ENCODE measurements at regions not wholly inside any gene's neighbourhood (a gene's known extent, or its start where the extent isn't known, plus 50 kb on each side); places are given as distances from the start of the nearest gene placed in this dataset.

- in situ Hi-C loops (cut with MboI) (no loop called here), intact Hi-C loops (cut with micrococcal nuclease; ENCODE audit: unreplicated experiment) (no loop called here)
- ChIA-PET SMC1A (ENCODE audit: uncharacterized antibody, unreplicated experiment) (no interaction called here), POLR2A (no interaction called here), CTCF (no interaction called here), RAD21 (ENCODE audit: unreplicated experiment) (no interaction called here)
- no peaks in the 10 kb centered on the region for H4K20me1 ChIP-seq (ENCODE audit: control insufficient read depth, insufficient read depth)
- no peaks in the 10 kb centered on the region for H3K9me3 ChIP-seq (replicated peaks; ENCODE audit: control insufficient read depth, insufficient read depth, low read length)
- H3K79me2 ChIP-seq (ENCODE audit: control insufficient read depth, insufficient read depth, low read length), result no peaks in the 10 kb centered on the region
- no peak overlapping the region for H3K9ac ChIP-seq (ENCODE audit: control insufficient read depth, insufficient read depth, low read length)
- no peaks in the 10 kb centered on the region for H3K4me1 ChIP-seq (ENCODE audit: control insufficient read depth, insufficient read depth, low read length)
- no peak overlapping the region for H2AFZ ChIP-seq (ENCODE audit: control insufficient read depth, low read depth, low read length)
- no peak overlapping the region for H3K4me2 ChIP-seq (ENCODE audit: control insufficient read depth, insufficient read depth)
- H3K36me3 ChIP-seq (ENCODE audit: control insufficient read depth in 2 of 2, insufficient read depth in 2 of 2, low read length in 1 of 2), result no peaks in the 10 kb centered on the region
- ATAC-seq, result no peak
- DNase-seq (ENCODE audit: low read depth, low spot score), result no peak
- no peaks in the 10 kb centered on the region for H3K27me3 ChIP-seq (replicated peaks in 1 of 2; ENCODE audit: control insufficient read depth in 2 of 2, insufficient read depth in 2 of 2, low read length in 1 of 2)
- H3K4me3 ChIP-seq, result no peak overlapping the region
- no peak for FAIRE-seq
- WGBS (ENCODE audit: insufficient coverage, insufficient replicate concordance, low lambda C conversion rate, missing lambda C conversion rate), result 49% methylated on average over 17 of the region's 19 CpGs
- no peak overlapping the region for H3K27ac ChIP-seq (ENCODE audit: control insufficient read depth, insufficient read depth)
- BruUV-seq (replicated peaks), result no TSS peak
- TF ChIP-seq CBFB (IDR thresholded peaks at IDR 0.05; ENCODE audit: low read depth) (no peak), BHLHE40 (IDR thresholded peaks at IDR 0.05; ENCODE audit: borderline replicate concordance in 1 of 2, low read depth in 2 of 2, low read length in 1 of 2) (no peak), ZZZ3 (IDR thresholded peaks at IDR 0.05; ENCODE audit: control insufficient read depth, insufficient read length, low read depth) (no peak), ZNF217 (IDR thresholded peaks at IDR 0.05) (no peak), PML (IDR thresholded peaks at IDR 0.05; ENCODE audit: low read length) (no peak), HDAC6 (IDR thresholded peaks at IDR 0.05; ENCODE audit: unreplicated experiment) (no peak), YBX1 (IDR thresholded peaks at IDR 0.05) (no peak)
Measured at GRCh38 chr9:135006911-135007570, 80.4 kb upstream of the OLFM1 start.

GRCh38 chr9:135007601-135008000 lies 79.9 kb upstream of the OLFM1 start:
- intact Hi-C loops (cut with micrococcal nuclease; ENCODE audit: unreplicated experiment) (no loop called here), in situ Hi-C loops (cut with MboI) (no loop called here)
- FAIRE-seq (no peak), ATAC-seq (no peak), DNase-seq (ENCODE audit: low read depth, low spot score) (no peak)
- H3K9ac ChIP-seq (ENCODE audit: control insufficient read depth, insufficient read depth, low read length), result no peak overlapping the region
- no peaks in the 10 kb centered on the region for H3K27me3 ChIP-seq (replicated peaks in 1 of 2; ENCODE audit: control insufficient read depth in 2 of 2, insufficient read depth in 2 of 2, low read length in 1 of 2)
- H3K9me3 ChIP-seq (replicated peaks; ENCODE audit: control insufficient read depth, insufficient read depth, low read length), result no peaks in the 10 kb centered on the region
- ChIA-PET CTCF (no interaction called here), SMC1A (ENCODE audit: uncharacterized antibody, unreplicated experiment) (no interaction called here), RAD21 (ENCODE audit: unreplicated experiment) (no interaction called here), POLR2A (no interaction called here)
- H3K27ac ChIP-seq (ENCODE audit: control insufficient read depth, insufficient read depth), result no peak overlapping the region
- H2AFZ ChIP-seq (ENCODE audit: control insufficient read depth, low read depth, low read length), result no peak overlapping the region
- BruUV-seq (replicated peaks), result no TSS peak
- H3K79me2 ChIP-seq (ENCODE audit: control insufficient read depth, insufficient read depth, low read length), result no peaks in the 10 kb centered on the region
- TF ChIP-seq PAX5 (IDR thresholded peaks at IDR 0.05; ENCODE audit: borderline replicate concordance, low read depth, low read length) (no peak), SPI1 (IDR thresholded peaks at IDR 0.05; ENCODE audit: borderline replicate concordance, insufficient read depth, low read depth, low read length) (no peak), FOXK2 (IDR thresholded peaks at IDR 0.05) (no peak), EP300 (IDR thresholded peaks at IDR 0.05; ENCODE audit: borderline replicate concordance in 1 of 2, control insufficient read depth in 1 of 2, low read depth in 2 of 2, low read length in 2 of 2) (no peak), BCLAF1 (IDR thresholded peaks at IDR 0.05) (no peak), DPF2 (IDR thresholded peaks at IDR 0.05) (no peak), SIN3A (IDR thresholded peaks at IDR 0.05; ENCODE audit: low read depth, low read length) (no peak), ESRRA (IDR thresholded peaks at IDR 0.05; ENCODE audit: low read length) (no peak), SMC3 (IDR thresholded peaks at IDR 0.05; ENCODE audit: borderline replicate concordance, low read length) (no peak), SREBF1 (IDR thresholded peaks at IDR 0.05; ENCODE audit: low read length) (no peak)
- no peak overlapping the region for H3K4me3 ChIP-seq
- H4K20me1 ChIP-seq (ENCODE audit: control insufficient read depth, insufficient read depth), result no peaks in the 10 kb centered on the region
- 48% methylated on average over 11 of the region's 11 CpGs for WGBS (ENCODE audit: insufficient coverage, insufficient replicate concordance, low lambda C conversion rate, missing lambda C conversion rate)
- H3K36me3 ChIP-seq (ENCODE audit: control insufficient read depth in 2 of 2, insufficient read depth in 2 of 2, low read length in 1 of 2), result no peaks in the 10 kb centered on the region
- no peaks in the 10 kb centered on the region for H3K4me1 ChIP-seq (ENCODE audit: control insufficient read depth, insufficient read depth, low read length)
- no peak overlapping the region for H3K4me2 ChIP-seq (ENCODE audit: control insufficient read depth, insufficient read depth)
